ENCODE measurements at regions not wholly inside any gene's neighbourhood (a gene's known extent, or its start where the extent isn't known, plus 50 kb on each side); places are given as distances from the start of the nearest gene placed in this dataset.
"Not testable (repeated sequence)": the region's sequence is repeated elsewhere in the genome, so short reads cannot be mapped to it uniquely, and the experiment has no call there.

DNA sequence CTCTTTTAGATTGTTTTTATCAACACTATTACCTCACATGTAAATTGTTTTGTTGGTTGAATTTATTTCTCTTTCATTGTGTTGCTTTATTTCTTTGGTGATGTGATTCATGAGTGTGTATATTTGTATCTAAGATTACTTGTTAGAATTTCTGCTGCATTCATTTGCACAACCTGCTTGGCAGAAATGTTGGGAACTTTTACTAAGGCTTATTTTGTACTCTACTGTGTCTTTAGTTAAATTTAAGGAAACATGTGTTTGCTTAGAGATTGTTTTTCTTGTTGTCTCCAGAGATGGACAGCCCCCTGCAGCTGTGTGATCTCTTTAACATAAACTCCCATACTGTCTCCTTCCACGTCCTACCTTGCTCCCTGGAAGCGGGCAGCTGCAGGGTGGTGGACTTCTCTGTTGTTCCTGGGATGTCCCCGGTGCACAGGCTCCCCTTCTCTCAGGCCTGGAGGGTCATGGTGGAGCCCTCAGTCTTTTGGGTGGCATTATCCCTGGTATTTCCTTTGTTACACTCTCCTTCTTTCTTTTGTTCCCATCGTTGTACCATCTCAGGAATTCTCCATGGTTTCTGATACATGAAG is 212.0 kb upstream of the SPRY2 start:
- DNase-seq, result peak; percentile 30

DNA sequence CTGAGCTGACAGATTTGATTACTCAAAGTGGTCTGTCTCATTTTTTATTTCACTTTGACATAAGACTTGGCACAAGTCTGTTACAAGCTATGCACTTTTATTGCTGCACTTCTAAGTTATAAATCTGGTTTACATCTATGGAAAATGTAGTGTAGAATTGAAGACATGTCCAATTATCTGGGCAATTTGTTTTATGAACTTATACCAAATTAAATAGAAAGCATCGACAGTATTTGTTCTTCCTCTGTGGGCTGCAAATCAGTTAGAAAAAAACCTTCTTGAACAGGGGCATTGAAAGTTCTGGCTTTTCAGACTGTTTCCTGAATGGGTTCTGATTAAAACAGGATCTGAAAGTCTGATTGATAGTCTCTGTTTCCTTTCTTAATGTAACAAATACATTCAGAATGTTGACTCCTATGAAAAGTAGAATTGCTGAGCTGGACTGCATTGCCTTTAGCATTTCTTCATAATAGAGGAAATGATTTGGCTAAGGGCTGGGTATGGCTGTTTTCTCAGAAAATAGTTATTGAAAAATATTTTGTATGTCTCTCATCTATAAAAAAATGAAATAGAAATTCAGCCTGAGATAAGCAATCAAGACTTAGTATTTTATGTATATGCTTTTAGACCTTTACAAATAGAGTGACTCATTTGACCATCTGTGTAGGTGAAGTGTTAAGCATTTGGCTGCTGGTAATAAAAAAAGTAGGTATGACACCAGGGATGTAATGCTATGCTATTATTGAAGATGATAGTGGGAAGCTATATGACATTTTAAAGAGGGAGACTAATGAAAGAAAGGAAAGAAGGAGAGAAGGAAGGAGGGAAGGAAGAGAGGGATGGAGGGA is 210.9 kb upstream of the SPRY2 start:
- no peak for DNase-seq

GRCh38 chr13:80550971-80551441 is 210.1 kb upstream of the SPRY2 start:
- no peak for DNase-seq

GRCh38 chr13:80548915-80549314 is 208.0 kb upstream of the SPRY2 start:
- DNase-seq, result no peak

DNA sequence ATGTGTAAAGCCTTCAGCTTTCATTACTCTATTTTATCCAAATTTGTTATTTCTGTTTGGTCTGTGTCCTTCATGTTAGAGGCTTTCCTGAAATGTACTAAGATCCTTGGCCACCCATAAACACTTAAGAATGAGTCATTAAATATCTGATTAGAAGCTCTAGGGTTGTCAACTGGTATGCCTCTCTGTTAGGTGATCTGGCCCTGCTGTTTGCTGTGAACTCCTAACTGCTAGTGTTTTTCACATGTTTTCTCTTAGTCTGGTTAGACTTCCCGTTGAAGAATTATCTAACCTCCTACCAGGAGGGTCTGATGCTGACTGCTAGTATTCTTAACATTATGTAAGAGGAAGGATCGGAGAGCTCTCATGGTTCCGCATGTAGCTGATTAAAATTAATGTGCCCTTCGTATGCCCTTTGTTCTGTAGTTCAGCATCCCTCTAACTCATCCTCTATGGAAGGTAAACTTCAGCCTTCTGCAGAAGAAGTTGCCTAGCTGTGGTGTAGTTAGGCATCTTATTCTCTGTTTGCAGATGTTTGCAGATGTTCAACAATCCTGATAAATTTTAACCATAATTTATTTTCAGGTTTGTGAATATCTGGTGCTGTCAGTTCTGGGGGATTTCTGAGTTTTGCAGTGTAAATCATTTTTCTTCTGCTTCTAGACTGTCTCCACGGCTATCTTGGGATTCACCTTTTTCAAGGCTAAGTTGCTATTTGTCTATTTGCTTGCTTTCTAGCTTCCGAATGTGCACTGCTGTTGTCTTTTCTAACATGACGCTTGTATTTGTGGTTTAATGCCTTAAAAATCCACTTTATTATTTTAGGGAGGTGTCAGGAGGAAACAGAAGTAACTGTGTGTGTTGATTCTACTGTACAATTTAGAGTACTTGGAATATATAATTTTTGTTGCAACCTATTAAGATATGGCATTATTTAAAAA is 207.2 kb upstream of the SPRY2 start:
- DNase-seq, result no peak

DNA sequence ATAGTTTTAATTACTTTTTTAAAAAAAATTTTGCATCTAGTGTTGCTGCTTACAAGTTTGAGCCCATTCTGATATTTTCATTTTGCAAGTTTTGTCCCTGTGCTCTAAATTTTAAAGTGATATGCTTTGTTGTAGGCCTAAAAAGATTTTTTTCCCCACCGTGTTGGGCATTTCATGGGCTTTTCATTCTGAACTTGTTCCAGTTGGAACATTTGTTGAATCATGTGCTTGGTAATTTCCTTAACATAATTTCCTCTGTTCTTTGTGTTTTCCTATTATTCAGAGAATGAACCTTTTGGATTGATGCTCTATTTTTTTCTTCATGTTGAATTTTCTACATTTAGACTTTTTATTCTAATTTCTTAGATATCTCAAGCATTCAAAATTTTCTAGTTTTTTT is 206.4 kb upstream of the SPRY2 start:
- DNase-seq, result no peak

- no peak for DNase-seq
Observed at GRCh38 chr13:80533175-80533574, 192.2 kb upstream of the SPRY2 start.

- DNase-seq, result no peak
Observed at GRCh38 chr13:80530902-80531301, 190.0 kb upstream of the SPRY2 start.

DNA sequence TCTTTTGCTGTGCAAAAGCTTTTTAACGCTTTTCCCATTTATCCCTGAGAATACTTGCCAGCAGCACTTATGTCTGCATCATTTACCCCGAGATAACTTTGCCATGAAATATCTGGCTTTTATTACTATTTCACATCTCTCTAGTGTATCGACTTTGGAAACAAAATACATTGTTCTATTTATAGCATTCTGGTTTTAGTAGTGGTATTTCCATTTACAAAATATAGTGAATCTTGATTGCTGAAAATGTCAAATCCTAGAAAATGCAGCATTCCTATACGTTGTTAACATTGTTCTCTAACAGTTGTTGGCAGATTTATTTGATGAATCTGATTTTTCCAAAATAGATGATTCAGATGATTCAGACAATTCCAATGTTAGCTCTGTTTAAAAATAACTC is 189.3 kb upstream of the SPRY2 start:
- no peak for DNase-seq

DNA sequence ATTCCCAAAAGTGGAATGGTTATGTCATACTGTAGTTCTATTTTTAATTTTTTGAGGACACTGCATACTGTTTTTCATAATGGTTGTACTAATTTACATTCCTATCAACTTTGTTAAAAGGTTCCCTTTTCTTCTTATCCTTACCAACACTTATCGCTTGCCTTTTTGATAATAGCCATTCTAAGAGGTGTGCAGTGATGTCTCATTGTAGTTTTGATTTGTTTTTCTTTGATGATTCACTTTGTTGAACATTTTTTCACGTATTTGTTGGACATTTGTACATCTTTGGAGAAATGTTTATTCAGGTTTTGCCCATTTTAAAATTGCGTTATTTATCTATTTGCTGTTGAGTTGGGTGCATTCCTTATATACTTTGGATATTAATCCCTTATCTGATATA is 188.8 kb upstream of the SPRY2 start:
- DNase-seq, result no peak

DNA sequence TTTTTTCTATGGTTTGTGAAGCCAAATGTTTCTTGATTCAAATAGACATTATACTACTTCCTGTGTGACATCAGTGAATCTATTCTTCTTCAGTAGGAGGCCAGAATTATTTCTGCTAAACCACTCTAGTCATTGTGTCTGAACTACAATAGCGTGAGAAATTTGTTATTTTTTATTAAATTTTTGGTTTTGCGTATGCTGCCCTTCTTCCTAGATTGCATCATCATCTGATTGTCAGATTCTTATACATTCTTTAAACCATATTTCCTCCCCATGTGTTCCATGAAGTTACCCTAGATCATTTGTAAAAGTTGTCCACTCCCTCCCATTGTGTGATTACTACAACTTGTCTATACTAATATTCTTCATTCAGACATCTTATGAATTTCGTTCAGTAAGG is 187.8 kb upstream of the SPRY2 start:
- DNase-seq, result no peak

DNA sequence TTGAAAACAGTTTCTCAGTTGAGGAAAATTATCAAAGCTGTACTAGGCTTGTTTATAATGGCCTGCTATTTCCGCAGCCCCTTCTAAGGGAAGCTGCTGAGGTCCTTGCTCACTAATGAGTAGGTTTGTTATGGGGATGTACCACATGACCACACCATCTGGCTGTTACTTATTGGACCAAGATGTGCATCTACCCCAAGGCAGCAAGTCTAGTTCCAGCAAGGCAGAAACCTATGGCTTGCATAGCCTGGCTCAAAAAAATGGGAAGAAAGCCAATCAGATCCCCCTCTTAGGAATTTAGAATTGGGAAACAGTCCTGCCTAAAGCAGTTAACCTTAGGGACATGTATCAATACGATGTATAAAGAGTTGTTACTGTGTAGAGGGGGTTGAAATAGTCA is 186.5 kb upstream of the SPRY2 start:
- DNase-seq, result no peak

- no peak for DNase-seq
Observed at GRCh38 chr13:80524447-80525215, 183.7 kb upstream of the SPRY2 start.

DNA sequence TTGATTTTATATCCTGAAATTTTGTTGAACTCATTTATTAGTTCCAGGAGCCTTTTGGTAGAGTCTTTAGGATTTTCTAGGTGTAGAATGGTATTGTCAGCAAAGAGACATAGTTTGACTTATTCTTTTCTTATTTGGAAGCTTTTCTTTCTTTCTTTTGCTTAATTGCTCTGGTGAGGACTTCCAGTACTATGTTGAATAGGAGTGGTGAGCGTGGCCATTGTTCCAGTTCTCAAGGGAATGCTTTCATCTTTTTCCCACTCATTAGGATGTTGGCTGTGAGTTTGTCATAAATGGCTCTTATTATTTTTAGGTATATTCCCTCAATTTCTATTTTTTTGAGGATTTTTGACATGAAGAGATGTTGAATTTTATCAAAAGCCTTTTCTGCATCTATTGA is 182.2 kb upstream of the SPRY2 start:
- no peak for DNase-seq

DNA sequence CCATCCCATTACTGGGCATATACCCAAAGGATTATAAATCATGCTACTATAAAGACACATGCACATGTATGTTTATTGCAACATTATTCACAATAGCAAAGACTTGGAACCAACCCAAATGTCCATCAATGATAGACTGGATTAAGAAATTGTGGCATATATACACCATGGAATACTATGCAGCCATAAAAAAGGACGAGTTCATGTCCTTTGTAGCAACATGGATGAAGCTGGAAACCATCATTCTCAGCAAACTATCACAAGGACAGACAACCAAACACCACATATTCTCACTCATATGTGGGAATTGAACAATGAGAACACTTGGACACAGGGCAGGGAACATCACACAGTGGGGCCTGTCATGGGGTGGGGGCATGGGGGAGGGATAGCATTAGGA is 181.5 kb upstream of the SPRY2 start:
- DNase-seq, result not testable (repeated sequence)

DNA sequence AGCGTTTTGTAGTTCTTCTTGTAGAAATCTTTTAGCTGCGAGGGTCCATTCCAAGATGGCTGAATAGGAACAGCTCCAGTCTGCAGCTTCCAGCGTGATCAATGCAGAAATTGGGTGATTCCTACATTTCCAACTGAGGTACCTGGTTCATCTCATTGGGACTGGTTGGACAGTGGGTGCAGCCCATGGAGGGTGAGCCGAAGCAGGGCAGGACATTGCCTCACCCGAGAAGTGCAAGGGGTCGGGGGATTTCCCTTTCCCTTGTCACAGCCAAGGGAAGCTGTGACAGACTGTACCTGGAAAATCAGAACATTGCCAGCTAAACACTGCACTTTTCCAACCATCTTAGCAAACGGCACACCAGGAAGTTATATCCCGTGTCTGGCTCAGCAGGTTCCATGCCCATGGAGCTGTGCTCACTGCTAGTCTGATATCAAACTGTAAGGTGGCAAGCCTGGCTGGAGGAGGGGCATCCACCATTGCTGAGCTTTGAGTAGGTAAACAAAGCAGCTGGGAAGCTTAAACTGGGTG is 176.0 kb upstream of the SPRY2 start:
- no peak for DNase-seq

DNA sequence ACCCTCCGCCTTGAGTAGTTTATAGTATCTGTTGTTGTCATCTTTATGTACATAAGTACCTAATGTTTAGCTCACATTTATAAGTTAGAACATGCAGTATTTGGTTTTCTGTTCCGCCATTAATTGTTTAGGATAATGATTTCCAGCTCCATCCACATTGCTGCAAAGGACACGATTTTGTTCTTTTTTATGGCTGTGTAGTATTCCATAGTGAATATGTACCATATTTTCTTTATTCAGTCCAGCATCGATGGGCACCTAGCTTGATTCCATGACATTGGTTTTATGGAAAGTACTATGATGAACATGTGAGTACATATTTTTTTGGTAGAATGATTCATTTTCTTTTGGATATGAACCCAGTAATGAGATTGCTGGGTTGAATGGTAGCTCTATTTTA is 174.4 kb upstream of the SPRY2 start:
- no peak for DNase-seq

GRCh38 chr13:80513196-80513595 is 172.3 kb upstream of the SPRY2 start:
- DNase-seq, result no peak

GRCh38 chr13:80510686-80511085 is 169.8 kb upstream of the SPRY2 start:
- no peak for DNase-seq

- no peak for DNase-seq
Observed at GRCh38 chr13:80509264-80509663, 168.3 kb upstream of the SPRY2 start.

DNA sequence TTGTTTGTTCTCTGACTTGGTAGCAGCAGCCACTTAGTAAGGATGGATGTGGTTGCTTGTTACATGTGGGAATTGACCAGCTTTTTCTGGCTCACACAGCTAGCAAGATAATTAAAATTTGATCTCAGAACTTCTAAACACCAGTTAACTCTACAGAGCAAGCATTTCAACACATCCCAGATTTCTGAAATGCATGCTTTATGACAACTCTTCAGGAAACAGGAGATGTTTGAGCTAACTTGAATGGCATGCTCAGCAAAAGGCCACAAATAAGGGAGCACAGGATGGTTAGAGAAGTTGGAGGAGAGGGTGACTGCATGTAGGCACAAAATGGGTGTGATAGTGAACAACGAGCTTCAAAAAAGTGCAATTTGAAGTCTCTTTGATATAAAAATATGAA is 167.1 kb upstream of the SPRY2 start:
- DNase-seq, result no peak

DNA sequence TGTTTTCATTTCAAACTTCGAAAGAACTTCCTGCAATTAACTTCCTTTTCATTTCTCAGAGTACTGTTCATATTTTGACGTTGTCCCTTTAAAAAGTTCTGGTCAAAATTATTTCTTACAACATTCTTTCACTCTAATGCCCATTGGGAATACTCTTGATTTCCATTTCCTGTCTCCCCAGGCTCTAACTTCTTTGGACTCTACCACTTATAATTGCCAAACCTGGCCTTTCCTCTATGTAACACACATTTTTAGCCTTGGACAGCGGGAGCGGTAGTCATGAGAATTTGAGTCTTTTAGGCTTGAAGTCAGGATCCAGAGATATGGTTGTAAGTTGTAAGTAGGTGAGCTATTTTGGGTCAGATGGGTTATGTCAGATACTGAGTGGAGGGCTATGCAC is 163.5 kb upstream of the SPRY2 start:
- DNase-seq, result no peak
